SK-N-MC (cell line): ENCODE measurements at regions not wholly inside any gene's neighbourhood (a gene's known extent, or its start where the extent isn't known, plus 50 kb on each side); places are given as distances from the start of the nearest gene placed in this dataset.

Source experiments
- EZH2 ChIP-seq: fragments of 200-600 bp; sonication (generic); IDR thresholded peaks from one replicate; pipeline ENCODE4 v1.6.1; 2017; ENCODE audit warnings: antibody characterized with exemption
- POLR2AphosphoS5 ChIP-seq: IDR thresholded peaks from 2 replicates; pipeline ENCODE4 v1.6.1; 2012; ENCODE audit warnings: mild to moderate bottlenecking, low read depth, low read length, borderline replicate concordance

DNA sequence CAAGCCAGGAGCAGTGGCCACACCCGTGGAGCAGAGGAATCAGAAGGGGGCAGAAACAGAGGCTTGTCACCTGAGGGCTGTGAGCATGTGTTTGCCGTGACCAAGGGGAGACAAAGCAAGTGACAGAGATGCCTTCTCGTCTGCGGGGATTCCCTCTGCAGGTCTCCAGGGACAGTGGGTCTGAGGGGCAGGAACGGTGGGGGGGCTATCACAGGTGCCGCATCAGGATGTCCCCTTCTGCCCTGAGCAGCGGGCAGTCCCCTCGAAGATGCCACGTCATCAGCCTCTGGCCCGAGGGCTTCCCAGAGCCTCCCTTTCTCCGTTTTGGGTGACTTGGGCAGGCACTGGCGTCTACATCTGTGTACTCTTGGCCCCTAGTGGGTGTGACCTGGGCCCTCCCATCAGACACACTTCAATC lies 338.7 kb downstream of the PREX1 start:
- TF ChIP-seq POLR2AphosphoS5 (no peak), EZH2 (no peak)
